SK-N-MC (cell line): ENCODE measurements at regions not wholly inside any gene's neighbourhood (a gene's known extent, or its start where the extent isn't known, plus 50 kb on each side); places are given as distances from the start of the nearest gene placed in this dataset.

ENCODE experiments used
- DNase-seq: peaks from one replicate; pipeline ENCODE4 v3.0.0-alpha.2; 2011; ENCODE audit warnings: low read depth, low spot score
- H3K27ac ChIP-seq: fragments of 200-600 bp; sonication (generic); 2 replicates; pipeline ENCODE4 v1.5.1; 2016; ENCODE audit warnings: mixed run types
- H3K36me3 ChIP-seq: fragments of 200-600 bp; sonication (generic); 2 replicates; pipeline ENCODE4 v1.6.1; 2017; ENCODE audit warnings: antibody characterized with exemption, low read length, mixed read lengths; ENCODE audit not compliant: insufficient read depth
- H3K4me3 ChIP-seq: fragments of 200-600 bp; sonication (generic); 2 replicates; pipeline ENCODE4 v1.5.1; 2016
- H3K9ac ChIP-seq: fragments of 200-600 bp; sonication (generic); 2 replicates; pipeline ENCODE4 v1.8.0; 2017; ENCODE audit warnings: mixed run types, mixed read lengths; ENCODE audit not compliant: insufficient read length
- H3K9me3 ChIP-seq: fragments of 200-600 bp; sonication (generic); 2 replicates; pipeline ENCODE4 v1.6.1; 2017; ENCODE audit warnings: low read depth, mild to moderate bottlenecking, antibody characterized with exemption, low read length, moderate library complexity, mixed read lengths
- EZH2 ChIP-seq: fragments of 200-600 bp; sonication (generic); IDR thresholded peaks from one replicate; pipeline ENCODE4 v1.6.1; 2017; ENCODE audit warnings: antibody characterized with exemption
- FOXP2 ChIP-seq: optimal IDR thresholded peaks from 2 replicates; pipeline ENCODE3; 2011; ENCODE audit warnings: mild to moderate bottlenecking, moderate library complexity; ENCODE audit not compliant: insufficient read depth; ENCODE audit errors: extremely low read length, control extremely low read depth
- POLR2AphosphoS5 ChIP-seq: IDR thresholded peaks from 2 replicates; pipeline ENCODE4 v1.6.1; 2012; ENCODE audit warnings: mild to moderate bottlenecking, low read depth, low read length, borderline replicate concordance

- H3K27ac ChIP-seq: no peak overlapping the region
- no peak for TF ChIP-seq FOXP2
- TF ChIP-seq EZH2: no peak
- TF ChIP-seq POLR2AphosphoS5: no peak
- no peak overlapping the region for H3K9ac ChIP-seq
- H3K4me3 ChIP-seq: no peak overlapping the region
- H3K9me3 ChIP-seq: no peaks in the 10 kb centered on the region
- no peak for DNase-seq
- H3K36me3 ChIP-seq: no peaks in the 10 kb centered on the region
Measured at GRCh38 chr12:127480775-127481314, 786.1 kb upstream of the TMEM132C start.

GRCh38 chr12:127482950-127483349 lies 784.0 kb upstream of the TMEM132C start:
- Histone ChIP-seq H3K27ac (no peak overlapping the region), H3K9ac (no peak overlapping the region), H3K9me3 (no peaks in the 10 kb centered on the region), H3K4me3 (no peak overlapping the region), H3K36me3 (no peaks in the 10 kb centered on the region)
- TF ChIP-seq FOXP2: no peak
- TF ChIP-seq POLR2AphosphoS5: no peak
- TF ChIP-seq EZH2: no peak
- no peak for DNase-seq

- no peak overlapping the region for H3K4me3 ChIP-seq
- no peaks in the 10 kb centered on the region for H3K9me3 ChIP-seq
- H3K27ac ChIP-seq: no peak overlapping the region
- no peak for DNase-seq
- no peak overlapping the region for H3K9ac ChIP-seq
- no peaks in the 10 kb centered on the region for H3K36me3 ChIP-seq
- TF ChIP-seq POLR2AphosphoS5 (no peak), EZH2 (no peak), FOXP2 (no peak)
Measured at GRCh38 chr12:127485528-127485927, 781.4 kb upstream of the TMEM132C start.

GRCh38 chr12:127487031-127487430 lies 779.9 kb upstream of the TMEM132C start:
- H3K36me3 ChIP-seq: no peaks in the 10 kb centered on the region
- no peak overlapping the region for H3K27ac ChIP-seq
- no peak overlapping the region for H3K4me3 ChIP-seq
- no peak overlapping the region for H3K9ac ChIP-seq
- TF ChIP-seq EZH2: no peak
- no peak for DNase-seq
- no peaks in the 10 kb centered on the region for H3K9me3 ChIP-seq

- TF ChIP-seq FOXP2: no peak
Measured at GRCh38 chr12:127489061-127489460, 777.9 kb upstream of the TMEM132C start.

DNA sequence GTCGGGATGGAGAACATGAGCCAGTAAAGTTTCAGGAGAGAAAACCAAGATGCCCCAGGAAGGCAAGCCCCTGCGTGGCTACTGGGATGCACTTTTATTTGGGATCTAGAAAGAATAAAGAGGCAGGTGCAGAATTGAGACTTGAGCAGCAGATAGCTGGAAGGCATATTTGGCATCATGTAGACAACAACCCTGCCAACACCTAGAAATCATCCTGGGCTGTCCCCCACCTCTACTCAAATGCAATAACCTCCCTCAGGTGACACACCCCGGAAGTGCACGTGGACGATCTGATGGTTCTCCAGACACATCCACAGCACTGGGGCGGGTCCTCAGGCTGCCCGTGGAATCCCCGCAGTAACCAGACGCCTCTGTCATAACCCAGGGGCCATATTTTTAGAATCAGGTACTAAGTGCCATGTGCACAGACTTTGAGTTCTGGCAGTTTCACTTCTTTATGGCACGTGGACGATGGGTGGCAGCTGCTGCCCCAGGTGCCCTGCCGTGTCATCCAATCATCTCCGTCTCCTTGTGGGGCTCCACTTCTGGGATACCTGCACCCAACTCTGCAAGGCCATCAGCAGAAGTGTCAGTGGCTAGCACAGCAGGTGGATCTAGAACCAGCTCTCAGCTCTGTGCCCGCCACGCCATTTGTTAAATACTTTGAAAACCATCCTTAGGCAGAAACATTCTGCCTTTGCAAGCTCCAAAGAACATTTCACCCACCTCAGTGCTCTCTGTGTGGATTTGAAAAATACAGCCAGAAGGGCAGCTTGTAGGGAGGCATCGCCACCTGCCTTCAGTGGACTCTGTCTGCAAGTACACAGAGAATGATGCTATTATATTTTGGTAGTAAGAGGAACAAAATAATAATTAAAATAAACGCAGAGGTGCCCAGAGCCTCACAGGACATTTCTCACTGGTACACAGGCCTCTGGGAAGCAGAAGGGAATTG lies 771.7 kb upstream of the TMEM132C start:
- Histone ChIP-seq H3K4me3 (no peak overlapping the region), H3K36me3 (no peaks in the 10 kb centered on the region), H3K27ac (no peak overlapping the region), H3K9ac (no peak overlapping the region), H3K9me3 (no peaks in the 10 kb centered on the region)
- no peak for TF ChIP-seq FOXP2
- TF ChIP-seq POLR2AphosphoS5: no peak
- no peak for TF ChIP-seq EZH2
- DNase-seq: no peak

More at GRCh38 chr12:127489061-127489460, 777.9 kb upstream of the TMEM132C start:
- no peaks in the 10 kb centered on the region for H3K9me3 ChIP-seq
- H3K27ac ChIP-seq: no peak overlapping the region
- no peak overlapping the region for H3K4me3 ChIP-seq
- H3K36me3 ChIP-seq: no peaks in the 10 kb centered on the region
- DNase-seq: no peak
- no peak overlapping the region for H3K9ac ChIP-seq

DNA sequence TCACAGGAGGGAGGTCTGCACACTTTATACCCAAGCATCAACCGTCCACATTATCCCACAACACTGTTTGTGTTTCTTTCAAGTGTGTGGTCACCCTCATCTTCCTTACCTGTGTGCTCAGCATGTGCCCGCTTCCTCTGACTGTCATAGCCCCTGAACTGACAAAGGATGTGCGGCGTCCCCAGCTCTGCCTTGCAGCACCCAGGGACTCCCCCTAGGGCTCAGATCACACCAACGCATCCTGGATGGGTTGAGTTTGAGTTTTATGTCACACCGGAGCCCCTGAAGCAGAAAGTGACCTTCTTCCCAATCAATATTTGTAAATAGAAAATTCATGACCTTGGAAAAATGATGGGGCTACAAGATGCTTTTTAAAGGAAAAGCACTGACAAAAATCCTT lies 770.7 kb upstream of the TMEM132C start:
- DNase-seq: no peak
- Histone ChIP-seq H3K9me3 (no peaks in the 10 kb centered on the region), H3K27ac (no peak overlapping the region), H3K36me3 (no peaks in the 10 kb centered on the region), H3K9ac (no peak overlapping the region), H3K4me3 (no peak overlapping the region)
- TF ChIP-seq EZH2: no peak
- TF ChIP-seq FOXP2: no peak
- TF ChIP-seq POLR2AphosphoS5: no peak

- H3K4me3 ChIP-seq: no peak overlapping the region
- H3K9me3 ChIP-seq: no peaks in the 10 kb centered on the region
Measured at GRCh38 chr12:127500512-127501035, 766.4 kb upstream of the TMEM132C start.

More at GRCh38 chr12:127500512-127501035, 766.4 kb upstream of the TMEM132C start:
- no peak overlapping the region for H3K27ac ChIP-seq
- TF ChIP-seq POLR2AphosphoS5 (no peak), FOXP2 (no peak), EZH2 (no peak)
- no peak for DNase-seq
- no peak overlapping the region for H3K9ac ChIP-seq
- H3K36me3 ChIP-seq: no peaks in the 10 kb centered on the region
